Stomach (tissue), 8 donors: ENCODE measurements at regions not wholly inside any gene's neighbourhood (a gene's known extent, or its start where the extent isn't known, plus 50 kb on each side); places are given as distances from the start of the nearest gene placed in this dataset.

Experiments used
- DNase-seq, 2 donors: peaks; one replicate each; pipeline versions ENCODE4 v3.0.0 to v3.0.0-alpha.2; 2013 to 2019
- H3K27ac ChIP-seq, 5 donors: fragments of 200-600 bp in 4 of 5; sonication (generic) in 4 of 5; one replicate each; pipeline ENCODE4 v1.5.1; 2013 to 2019; ENCODE audit warnings: mild to moderate bottlenecking in 1 of 5, moderate library complexity in 1 of 5
- H3K27me3 ChIP-seq, 3 donors: fragments of 200-600 bp; sonication (generic); one replicate each; pipeline ENCODE4 v1.5.1; 2017 to 2019; ENCODE audit warnings: mixed run types in 1 of 3
- H3K36me3 ChIP-seq, 4 donors: fragments of 200-600 bp; sonication (generic); 1 replicate in 3 of 4; 2 replicates in 1 of 4; pipeline ENCODE4 v1.5.1; 2016 to 2019
- H3K4me1 ChIP-seq, 4 donors: fragments of 200-600 bp; sonication (generic); one replicate each; pipeline ENCODE4 v1.5.1; 2016 to 2019
- H3K4me3 ChIP-seq, 4 donors: fragments of 200-600 bp; sonication (generic) in 3 of 4; one replicate each; pipeline ENCODE4 v1.5.1; 2016 to 2019; ENCODE audit warnings: mild to moderate bottlenecking in 1 of 4
- H3K9me3 ChIP-seq, 4 donors: fragments of 200-600 bp; sonication (generic); one replicate each; pipeline ENCODE4 v1.5.1; 2016 to 2019
- EP300 ChIP-seq: sonication (generic); formaldehyde crosslinking; IDR thresholded peaks from one replicate; pipeline ENCODE4 v1.6.1; 2017; ENCODE audit warnings: antibody characterized with exemption
- POLR2A ChIP-seq, 4 donors: fragments of 450-650 bp; IDR thresholded peaks; one replicate each; pipeline ENCODE4 v1.6.1; 2016; ENCODE audit warnings: antibody characterized with exemption in 4 of 4, control low read depth in 2 of 4, mild to moderate bottlenecking in 1 of 4, moderate library complexity in 1 of 4
- POLR2AphosphoS5 ChIP-seq, 3 donors: sonication (generic); formaldehyde crosslinking; IDR thresholded peaks; one replicate each; pipeline ENCODE4 v1.6.1; 2016; ENCODE audit warnings: antibody characterized with exemption in 3 of 3
- WGBS, 5 donors: extraction: QIAGEN DNeasy Blood & Tissue Kit in 3 of 5; methylation state at CpG; one replicate each; pipeline versions ENCODE4 v1.1.5 to v1.1.7; 2013 to 2018; 5-methylcytosine and 5-hydroxymethylcytosine counted together
- intact Hi-C: fragments of 100-400 bp; cut with DNase I; formaldehyde crosslinking; loops from one replicate; pipeline ENCODE4 v1.15.1; 2023; ENCODE audit warnings: low total_unique reads
- TF ChIP-seq, protein P1 (sequence below), 7 experiments: fragments of 450-650 bp in 4 of 7; fragments of 200-600 bp in 3 of 7; sonication (generic) in 3 of 7; IDR thresholded peaks; one replicate each; pipeline ENCODE4 v1.5.1; 2016 to 2019; ENCODE audit warnings: antibody characterized with exemption in 7 of 7, control low read depth in 2 of 7, mild to moderate bottlenecking in 1 of 7
- donor health status: healthy with polysubstance abuse.
- donor health status: Bipolar disorder and iron deficiency.
- donor health status: healthy.

DNA sequence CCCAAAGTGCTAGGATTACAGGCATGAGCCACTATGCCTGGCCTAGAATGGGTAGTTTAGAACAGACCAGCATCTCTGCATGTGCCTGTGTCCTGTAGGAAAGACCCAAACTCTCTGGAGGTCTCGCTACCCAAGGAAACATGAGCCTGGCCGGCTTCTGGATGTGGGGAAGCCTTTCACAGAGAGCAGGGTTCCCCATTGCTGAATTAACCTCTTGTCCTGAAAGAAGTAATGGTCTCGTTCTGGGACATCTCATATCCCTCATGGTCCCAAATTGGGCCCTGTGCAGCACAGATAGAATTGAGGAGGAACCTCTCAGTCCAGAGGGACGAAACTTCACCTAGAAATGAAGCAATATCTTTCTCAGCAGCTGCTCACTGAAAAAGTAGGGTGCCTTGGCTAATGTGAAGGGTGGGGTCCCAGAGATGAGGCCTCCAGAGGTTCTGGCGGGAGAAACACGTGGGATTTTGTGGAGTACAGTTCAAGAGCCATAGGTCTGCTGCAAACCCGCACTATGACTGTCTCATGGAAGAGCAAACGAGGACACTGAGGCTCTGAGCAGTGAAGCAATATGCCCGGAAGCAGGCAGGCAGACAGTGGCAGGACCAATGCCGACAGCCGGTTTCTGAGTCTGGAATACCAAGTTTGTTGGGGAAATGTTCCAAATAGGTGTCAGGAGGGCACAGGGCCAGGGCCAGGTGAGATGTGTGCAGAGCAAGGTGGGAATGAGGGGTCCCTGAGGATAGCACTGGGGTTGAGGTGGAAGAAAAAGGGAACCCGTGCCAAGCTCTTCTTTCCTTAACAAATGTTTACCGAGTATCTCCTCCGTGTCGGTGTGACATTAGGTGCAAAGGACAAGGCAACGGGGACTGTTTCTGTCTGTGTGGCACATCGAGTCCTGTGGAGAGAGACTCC is 121.0 kb upstream of the TWIST2 start:
- Histone ChIP-seq H3K27me3 (no peaks in the 10 kb centered on the region), H3K27ac (peak overlapping the region in 4 of 5 donors; percentile 80 to 93 (median 85)), H3K9me3 (peaks cover 0 to 7% (median 0%) of the 10 kb centered on the region in 4 donors), H3K4me3 (no peak overlapping the region), H3K36me3 (no peaks in the 10 kb centered on the region), H3K4me1 (peaks cover 0 to 30% (median 10%) of the 10 kb centered on the region in 4 donors)
- TF ChIP-seq, protein P1, sequence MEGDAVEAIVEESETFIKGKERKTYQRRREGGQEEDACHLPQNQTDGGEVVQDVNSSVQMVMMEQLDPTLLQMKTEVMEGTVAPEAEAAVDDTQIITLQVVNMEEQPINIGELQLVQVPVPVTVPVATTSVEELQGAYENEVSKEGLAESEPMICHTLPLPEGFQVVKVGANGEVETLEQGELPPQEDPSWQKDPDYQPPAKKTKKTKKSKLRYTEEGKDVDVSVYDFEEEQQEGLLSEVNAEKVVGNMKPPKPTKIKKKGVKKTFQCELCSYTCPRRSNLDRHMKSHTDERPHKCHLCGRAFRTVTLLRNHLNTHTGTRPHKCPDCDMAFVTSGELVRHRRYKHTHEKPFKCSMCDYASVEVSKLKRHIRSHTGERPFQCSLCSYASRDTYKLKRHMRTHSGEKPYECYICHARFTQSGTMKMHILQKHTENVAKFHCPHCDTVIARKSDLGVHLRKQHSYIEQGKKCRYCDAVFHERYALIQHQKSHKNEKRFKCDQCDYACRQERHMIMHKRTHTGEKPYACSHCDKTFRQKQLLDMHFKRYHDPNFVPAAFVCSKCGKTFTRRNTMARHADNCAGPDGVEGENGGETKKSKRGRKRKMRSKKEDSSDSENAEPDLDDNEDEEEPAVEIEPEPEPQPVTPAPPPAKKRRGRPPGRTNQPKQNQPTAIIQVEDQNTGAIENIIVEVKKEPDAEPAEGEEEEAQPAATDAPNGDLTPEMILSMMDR (IDR thresholded peaks at IDR 0.05): no peak
- TF ChIP-seq POLR2A (IDR thresholded peaks at IDR 0.05): no peak
- no peak for TF ChIP-seq EP300
- intact Hi-C loops: no loop called here
- no peak for DNase-seq
- WGBS, 5 donors: 68 to 79% (median 75%) methylated on average over 17 of the region's 17 CpGs

GRCh38 chr2:238727585-238728329 is 120.1 kb upstream of the TWIST2 start:
- H3K4me3 ChIP-seq: no peak overlapping the region
- peak overlapping the region in 4 of 5 donors; percentile 80 to 93 (median 85) for H3K27ac ChIP-seq
- intact Hi-C loops: no loop called here
- H3K36me3 ChIP-seq: no peaks in the 10 kb centered on the region
- peaks cover 0 to 30% (median 10%) of the 10 kb centered on the region in 4 donors for H3K4me1 ChIP-seq
- H3K9me3 ChIP-seq: peaks cover 0 to 7% (median 0%) of the 10 kb centered on the region in 4 donors
- TF ChIP-seq POLR2AphosphoS5 (IDR thresholded peaks at IDR 0.05) (peak; percentile 44 to 93 (median 89)), EP300 (peak; percentile 78), POLR2A (IDR thresholded peaks at IDR 0.05) (no peak)
- TF ChIP-seq, protein P1 (IDR thresholded peaks at IDR 0.05): no peak
- DNase-seq: peak in 1 of 2 donors; percentile 68
- no peaks in the 10 kb centered on the region for H3K27me3 ChIP-seq
- WGBS, 5 donors: 47 to 77% (median 72%) methylated on average over 11 of the region's 11 CpGs

- peak in 1 of 2 donors; percentile 86 for DNase-seq
- intact Hi-C loops: no loop called here
- TF ChIP-seq EP300 (peak; percentile 43), POLR2AphosphoS5 (IDR thresholded peaks at IDR 0.05) (peak; percentile 23 to 81 (median 77)), POLR2A (IDR thresholded peaks at IDR 0.05) (no peak)
- TF ChIP-seq, protein P1 (IDR thresholded peaks at IDR 0.05): no peak
- Histone ChIP-seq H3K27ac (peak overlapping the region; percentile 41 to 93 (median 84)), H3K4me1 (peaks cover 0 to 30% (median 10%) of the 10 kb centered on the region in 4 donors), H3K4me3 (no peak overlapping the region), H3K36me3 (no peaks in the 10 kb centered on the region), H3K9me3 (peaks cover 0 to 7% (median 0%) of the 10 kb centered on the region in 4 donors), H3K27me3 (no peaks in the 10 kb centered on the region)
- WGBS, 5 donors: 36 to 51% (median 47%) methylated on average over 13 of the region's 13 CpGs
Measured at GRCh38 chr2:238728330-238729260, 119.3 kb upstream of the TWIST2 start.
